HG03442 (cell line): ENCODE measurements at regions not wholly inside any gene's neighbourhood (a gene's known extent, or its start where the extent isn't known, plus 50 kb on each side); places are given as distances from the start of the nearest gene placed in this dataset.

Experiments
- ATAC-seq: cut with Tn5 transposase; IDR thresholded peaks from one replicate; pipeline ENCODE4 v1.9.1; 2021; ENCODE audit warnings: mild to moderate bottlenecking, moderate library complexity; ENCODE audit not compliant: unreplicated experiment

DNA sequence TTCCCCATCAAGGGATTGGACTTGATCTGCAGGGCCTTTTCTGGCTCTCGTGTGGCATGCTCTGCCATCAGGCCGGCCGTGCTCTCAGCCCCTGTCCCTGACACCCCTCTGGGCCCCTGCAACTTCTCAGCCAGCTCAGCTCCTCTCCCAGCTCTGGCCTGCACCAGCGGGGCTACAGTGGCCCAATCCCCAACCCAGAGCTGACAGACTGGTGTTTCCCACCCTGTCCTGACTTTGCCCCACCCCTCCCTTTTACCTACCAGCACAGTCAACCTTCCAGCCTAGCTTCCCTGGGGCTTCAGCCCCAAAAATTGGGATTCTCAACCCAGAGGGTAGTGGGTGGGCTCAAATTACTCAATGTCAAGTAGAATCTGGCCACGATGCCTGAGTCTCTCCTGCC lies 149.3 kb downstream of the SYF2 start:
- no peak for ATAC-seq

DNA sequence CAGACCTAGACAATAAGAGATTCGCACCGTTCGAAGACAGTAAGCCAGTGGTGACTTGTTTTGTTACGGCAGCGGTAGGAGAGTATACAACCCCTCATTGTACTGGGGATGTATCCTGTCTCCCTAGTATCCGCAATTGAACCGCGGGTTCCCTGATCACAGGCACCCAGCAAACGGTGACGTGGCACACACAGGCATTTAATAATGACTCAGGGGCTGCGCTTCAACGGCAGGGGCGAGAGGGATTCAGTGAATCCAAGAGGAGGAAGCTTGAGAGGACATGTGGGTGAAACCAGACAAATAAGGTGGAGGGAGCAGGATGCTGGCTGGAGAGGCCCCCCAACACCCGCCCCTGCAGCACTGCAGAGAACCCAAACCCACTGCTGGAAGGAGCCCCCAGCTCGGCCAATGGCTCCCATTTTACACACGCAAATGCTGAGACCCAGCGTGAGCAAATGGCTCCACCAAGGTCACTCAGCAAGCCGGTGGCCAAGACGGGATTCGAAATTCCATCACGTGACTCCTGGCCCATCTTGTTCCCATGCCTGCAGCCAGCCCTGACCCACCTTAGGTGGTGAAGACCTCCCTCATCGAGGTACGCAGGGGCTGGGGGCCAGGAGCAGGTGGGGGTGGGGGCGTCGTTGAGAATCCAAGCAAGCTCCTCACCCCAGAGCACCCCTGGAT lies 149.9 kb downstream of the SYF2 start:
- no peak for ATAC-seq

DNA sequence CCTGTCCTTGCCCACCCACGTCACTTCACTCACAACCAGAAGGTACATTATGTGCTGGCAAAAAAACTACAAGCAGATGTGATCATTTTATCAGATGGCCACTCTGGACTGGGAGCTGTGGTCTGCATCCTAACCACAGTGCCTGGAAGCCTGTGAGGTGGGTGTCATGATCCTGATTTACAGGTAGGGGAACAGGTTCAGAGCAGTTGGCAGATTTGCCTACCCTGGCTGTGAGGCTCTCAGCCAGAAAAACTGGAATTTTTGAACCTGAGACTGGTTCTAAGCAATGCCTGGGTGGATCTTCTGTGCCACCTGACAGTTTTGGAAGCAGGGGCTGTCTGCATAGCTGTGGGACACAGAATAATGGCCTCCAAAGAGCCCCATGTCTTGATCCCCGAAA lies 150.8 kb downstream of the SYF2 start:
- no peak for ATAC-seq

DNA sequence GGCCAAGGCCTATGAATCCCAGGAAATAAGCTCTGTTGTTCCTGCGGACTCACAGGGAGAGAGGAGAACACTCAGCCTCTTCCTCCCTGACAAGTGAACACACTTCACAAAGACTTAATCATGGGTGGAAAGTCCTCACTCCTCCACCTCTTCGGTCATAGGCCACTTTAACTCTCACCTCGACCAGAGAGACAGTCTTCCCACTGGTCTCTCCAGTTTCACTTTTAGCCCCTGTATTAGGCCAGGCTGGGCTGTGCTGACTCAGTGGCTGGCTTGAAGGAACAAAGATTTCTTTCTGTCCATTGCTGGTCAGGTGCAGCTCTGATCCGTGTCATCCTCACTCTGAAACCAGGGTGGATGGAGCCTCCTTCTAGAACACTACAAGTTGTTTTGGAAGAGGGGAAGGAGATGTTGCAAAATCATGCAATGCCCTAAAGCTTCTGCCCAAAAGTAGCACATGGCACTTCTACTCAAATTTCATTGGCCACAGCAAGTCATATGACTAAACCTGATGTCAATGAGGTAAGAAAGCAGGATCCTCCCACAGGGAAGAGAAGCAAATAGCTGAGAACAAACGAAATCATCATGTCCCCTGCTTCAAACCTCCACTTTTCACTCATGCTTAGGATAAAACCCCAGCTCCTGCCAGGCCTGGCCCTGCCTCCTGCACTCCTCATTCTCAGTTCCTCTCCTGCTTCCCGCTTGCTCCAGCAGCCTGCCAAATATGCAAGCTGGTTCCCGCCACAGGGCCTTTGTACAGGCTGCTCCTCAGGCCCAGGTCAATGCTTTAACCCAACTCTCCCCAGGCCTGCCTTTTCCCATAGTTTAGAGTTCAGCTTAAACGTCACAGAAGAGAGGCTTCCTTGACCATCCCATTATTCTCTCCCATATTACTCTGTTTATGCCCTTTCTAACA lies 150.5 kb upstream of the RUNX3 start:
- no peak for ATAC-seq

DNA sequence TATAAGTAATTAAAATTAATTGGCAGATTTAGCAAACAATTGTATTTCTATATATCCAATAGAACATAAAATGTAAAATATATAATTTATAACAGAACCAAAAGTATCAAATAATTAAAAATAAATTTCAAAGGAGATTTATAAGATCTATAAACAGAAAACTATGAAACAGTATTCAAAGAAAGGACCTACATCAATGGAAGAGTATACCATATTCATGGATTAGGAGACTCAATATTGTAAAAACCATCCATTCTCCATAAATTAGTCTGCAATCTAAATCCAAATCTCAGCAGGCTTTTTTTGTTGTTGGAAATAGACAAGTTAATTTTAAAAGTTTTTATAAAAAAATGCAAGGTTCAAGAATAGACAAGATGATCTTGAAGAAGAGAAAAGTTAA lies 149.0 kb upstream of the RUNX3 start:
- no peak for ATAC-seq

DNA sequence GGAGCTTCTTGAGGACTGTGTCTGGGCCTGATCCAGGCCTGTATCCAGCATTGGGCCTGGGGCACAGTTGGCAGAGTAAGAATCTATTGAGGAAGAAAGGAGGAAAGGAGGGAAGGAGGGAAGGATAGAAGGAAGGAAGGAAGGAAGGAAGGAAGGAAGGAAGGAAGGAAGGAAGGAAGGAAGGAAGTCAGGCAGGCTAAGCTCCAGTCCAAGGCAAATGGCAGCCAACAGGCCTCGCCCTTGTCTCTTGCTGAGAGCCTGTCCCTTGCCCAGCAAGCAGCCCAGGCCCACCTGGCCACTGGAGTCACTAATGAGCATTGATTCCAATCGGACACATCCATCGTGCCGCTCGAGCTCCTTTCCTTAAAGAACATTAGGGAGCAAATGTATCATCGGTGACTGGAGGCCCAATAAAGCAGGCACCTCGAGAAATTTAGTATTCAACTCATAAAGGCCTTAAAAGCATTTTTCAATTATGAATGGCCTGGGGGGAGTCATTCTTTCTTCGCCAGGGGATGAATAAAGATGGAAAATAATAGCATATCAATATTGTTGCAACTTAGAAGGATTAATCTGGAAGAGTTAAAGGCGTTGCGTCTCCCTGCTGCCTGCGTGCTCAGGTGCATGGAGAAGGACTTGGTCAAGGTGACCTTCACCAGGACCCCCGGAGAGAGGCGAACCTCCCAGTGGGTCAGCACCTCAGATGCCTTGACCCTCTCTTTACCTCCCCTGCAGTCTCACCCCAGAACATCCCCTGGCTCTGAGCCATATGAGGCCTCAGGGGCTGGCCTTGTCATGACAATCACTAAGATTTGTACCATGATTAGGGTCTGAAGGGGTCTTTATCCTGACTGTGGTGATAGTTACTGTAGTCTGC lies 144.5 kb upstream of the RUNX3 start:
- ATAC-seq: no peak

DNA sequence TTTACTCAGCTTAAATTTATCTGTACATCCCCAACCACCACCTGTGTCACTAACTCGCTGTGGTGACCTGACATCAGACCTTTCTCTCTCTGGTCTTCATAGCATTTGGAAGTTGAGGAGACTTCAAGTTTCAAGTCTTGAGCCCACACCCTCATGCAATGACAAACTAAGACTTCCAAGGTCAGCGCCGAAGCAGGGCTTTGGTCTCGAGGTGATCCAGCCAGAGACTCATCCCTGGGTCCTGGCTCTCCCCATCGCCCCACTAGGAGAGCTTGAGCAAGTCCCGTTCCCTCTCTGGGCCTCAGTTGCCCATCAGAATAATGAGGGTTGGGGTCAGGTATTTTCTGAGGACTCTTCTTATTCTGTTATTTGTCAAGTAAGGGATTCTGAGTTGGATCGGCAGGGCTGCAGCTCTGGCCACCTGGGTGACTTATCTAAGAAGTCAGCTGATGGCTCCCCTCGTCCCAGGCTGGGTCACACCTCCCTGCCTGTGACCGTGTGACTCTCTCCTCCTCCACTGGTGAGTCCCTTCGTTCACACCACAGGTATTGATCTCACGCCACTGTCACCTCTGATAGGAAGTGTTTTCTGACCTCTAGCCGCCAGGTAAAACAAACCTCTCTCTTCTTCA lies 143.7 kb upstream of the RUNX3 start:
- no peak for ATAC-seq

DNA sequence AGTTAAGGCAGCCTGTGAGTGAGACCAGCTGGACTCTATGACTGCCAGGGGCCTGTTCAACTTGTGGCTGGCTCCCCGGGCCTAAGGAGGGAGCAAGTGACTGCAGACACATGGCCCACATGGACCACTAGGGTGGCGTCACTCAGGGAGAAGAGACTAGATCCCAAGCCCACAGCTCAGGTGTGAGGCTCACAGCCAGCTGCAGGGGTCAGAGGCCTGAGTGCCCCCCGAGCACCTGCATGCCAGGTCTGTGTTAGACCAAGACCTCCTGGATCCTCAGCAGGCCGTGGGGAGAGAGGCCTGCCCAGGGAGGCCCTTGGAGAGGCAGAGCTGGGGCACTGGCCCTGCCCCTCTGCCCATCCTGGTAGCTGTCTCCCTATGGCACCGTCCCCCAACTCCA lies 142.4 kb upstream of the RUNX3 start:
- ATAC-seq: no peak

DNA sequence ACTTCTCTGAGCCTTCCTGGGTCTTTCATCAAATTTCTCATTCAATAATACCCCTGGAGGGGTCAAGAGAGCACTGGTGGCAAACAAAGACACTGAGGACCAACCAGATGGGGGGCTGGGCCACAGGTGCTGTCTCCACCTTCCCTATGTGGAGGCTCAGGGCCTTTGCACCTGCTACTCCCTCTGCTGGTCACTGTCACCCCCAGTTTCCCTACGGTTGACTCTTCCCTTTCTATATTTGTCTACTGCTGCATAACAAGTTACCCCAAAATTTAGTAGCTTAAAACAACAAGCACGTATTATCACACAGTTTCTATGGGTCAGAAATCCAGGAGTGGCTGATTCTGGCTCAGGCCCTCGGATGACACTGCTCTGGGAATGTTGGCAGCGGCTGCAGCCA lies 138.8 kb upstream of the RUNX3 start:
- no peak for ATAC-seq

DNA sequence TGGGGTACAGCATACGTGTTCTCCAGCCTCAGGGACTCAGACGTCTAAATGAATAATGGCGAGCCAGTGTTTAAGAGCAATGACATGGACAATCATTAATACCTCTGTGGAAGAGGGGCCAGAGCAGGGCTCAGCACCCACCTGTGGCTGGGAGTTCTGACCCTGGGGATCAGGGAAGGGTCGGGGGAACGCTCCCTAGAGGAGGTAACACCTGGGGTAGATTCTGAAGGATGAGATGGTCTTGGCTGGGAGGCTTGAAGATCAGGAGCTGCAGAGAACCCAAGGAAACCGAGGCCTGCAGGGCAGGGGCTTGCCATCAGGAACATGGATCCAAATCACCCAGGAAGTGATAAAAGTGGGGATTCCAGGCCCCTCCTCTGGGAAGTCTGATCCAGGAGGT lies 138.2 kb upstream of the RUNX3 start:
- no peak for ATAC-seq

DNA sequence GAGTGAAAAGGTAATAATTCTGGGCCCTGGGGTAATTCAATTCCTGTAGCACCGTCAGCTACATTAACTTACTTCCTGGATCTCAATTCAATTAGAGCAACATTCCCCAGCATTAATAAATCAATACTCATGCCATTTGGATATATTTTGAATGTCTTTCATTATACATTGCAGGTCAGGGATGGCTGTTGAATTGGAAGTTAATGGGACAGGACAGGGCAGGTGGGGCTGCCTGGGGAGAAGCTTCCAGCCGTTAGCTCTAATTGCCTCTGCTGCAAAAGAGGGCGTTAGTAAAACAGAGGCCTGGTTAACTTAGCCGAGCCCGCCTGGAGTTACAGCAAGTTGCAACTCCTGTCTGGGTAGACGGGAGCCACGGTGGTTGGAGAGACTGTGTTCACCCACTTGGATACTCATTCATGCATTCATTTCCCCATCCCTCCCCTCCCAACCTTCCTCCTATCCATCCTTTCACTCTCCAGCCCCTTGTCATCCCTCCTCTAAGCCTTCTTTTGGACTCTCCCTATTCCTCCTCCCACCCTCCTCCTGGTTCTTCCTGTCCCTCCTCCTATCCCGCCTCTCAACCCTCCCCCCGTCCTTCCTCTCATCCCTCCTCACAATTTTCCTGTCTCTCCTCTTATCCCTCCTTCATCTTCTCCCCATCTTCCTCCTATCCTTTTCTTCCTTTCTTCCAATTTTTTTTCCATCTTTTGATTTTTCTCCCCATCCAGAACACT lies 137.6 kb upstream of the RUNX3 start:
- ATAC-seq: no peak

DNA sequence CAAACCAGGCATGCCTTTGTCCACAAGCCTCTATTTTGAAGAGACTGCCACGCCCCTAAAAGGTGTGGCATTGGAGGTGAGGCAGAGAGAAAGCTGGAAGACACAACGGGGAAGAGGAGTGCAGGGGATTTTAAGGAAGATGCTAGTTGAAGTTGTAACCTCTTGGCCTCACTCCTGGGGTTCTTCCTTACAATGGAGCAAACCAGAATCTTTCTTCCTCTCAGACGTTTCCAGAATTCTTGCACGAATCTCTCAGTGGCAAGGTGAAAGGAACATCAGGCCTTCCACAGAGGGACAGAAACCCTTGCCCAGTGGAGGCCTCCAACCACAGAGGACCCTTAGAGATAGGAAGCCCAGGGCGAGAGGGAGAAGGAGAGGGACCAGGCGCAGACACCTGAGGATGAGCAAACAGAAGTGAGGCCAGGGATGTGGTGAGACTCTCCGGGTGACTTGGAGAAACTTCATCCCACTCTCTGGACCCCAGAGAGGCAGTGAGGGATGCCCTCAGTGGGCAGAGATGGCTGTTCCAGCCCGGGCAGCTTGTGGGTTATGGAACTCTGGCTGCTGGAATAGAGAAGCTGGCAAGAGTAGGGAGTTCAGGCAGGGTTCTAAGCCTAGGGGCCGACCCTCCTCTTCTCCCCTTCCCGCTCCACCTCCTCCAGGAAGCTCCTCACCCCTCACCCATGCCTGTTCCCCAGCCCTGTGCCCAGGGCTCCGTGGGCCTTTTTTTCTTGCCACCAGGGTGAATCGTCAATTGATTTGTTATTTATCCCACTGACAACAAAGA lies 136.8 kb upstream of the RUNX3 start:
- ATAC-seq: no peak

DNA sequence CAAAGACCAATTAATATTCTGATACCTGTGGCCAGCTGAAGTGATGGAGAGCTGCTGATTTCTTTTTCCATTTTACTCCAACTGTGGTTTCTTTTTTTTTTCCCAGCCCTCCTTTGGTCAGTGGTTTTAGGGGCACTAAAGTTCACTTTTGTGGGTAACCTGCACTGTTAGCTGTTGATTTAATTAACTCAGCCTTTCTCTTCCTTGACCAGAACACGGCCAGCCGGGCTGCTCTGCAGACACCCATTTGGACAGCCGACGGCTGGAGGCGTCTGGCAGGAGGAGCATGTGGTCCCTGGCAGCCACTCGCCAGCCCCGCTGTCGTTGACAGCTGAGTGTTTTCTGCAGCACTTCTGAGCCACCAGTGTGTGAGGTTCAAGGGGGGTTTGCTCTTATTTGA lies 136.2 kb upstream of the RUNX3 start:
- ATAC-seq: no peak

DNA sequence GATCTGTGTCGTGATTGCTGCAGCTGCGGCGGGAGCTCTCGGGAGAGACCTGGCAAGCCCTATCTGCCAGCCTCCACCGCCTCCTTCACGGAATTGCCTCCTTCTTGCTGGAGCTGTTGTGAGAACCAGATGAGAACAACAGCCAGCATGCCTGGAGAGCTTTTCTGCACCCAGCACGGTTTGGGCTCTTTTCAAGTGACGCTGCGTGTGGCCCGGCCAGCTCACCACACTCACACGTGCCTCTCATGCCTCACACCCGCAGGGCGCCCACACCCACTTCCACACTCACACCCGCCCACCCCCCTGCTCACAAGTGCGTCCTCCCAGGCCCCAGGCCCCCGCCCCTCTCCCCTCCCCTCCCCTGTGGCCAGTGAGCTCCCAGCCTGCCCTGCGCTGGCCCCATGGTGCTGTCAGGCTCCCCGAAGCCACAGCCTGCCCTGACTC lies 135.7 kb upstream of the RUNX3 start:
- ATAC-seq: no peak

DNA sequence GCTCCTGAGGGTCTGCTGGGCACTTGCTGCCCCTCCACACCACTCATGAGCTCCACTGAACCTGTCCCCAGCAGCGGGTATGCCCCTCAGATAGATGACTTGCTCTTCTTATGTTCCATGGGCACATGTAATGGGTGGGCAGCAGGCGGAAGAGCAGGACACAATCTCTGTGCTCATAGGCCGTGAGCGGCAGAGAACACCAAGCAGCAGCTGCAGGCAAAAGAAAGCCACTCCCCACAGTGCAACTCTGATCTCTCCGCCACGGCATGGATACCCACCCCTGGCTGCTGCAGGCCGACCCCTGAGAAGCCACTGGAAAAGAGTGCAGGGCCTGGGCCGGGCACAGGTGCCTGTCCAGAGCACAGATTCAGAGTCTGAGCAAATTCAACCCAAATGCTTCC lies 135.2 kb upstream of the RUNX3 start:
- ATAC-seq: no peak

DNA sequence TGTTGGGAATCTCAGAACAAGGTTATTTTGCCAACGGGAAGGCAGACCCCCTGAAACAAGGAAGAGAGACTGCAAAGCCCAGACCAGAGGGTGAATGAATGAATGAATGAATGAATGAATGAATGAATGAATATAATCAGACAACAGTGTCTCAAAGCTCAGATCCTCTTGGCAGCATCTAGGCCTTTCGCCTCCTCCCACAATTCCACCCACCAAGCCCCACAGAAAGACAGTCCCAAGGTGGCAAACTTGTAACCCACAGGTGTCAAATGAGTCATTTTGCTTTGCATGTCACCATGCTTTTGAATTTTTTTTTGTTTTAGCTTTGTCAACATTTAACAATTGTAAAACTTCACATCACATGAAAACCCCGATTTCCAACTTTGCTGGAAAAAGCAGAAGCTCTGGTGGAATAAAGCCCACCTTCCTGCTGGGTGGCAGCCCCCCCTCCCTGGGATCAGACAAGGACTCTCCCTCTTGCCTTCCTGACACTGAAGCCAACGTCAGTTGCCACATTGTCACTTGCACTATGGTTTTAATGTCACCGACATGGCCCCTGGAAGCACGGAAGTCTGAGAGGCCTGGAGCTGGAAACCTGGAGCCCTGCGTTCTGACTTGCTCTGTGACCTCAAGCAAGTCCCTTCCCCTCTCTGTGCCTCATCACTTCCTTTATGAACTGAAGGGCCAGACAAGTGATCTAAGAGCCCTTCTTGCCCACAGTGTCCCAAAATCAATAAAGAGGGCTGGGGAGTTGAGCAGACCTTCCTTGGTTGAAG lies 134.6 kb upstream of the RUNX3 start:
- ATAC-seq: no peak

DNA sequence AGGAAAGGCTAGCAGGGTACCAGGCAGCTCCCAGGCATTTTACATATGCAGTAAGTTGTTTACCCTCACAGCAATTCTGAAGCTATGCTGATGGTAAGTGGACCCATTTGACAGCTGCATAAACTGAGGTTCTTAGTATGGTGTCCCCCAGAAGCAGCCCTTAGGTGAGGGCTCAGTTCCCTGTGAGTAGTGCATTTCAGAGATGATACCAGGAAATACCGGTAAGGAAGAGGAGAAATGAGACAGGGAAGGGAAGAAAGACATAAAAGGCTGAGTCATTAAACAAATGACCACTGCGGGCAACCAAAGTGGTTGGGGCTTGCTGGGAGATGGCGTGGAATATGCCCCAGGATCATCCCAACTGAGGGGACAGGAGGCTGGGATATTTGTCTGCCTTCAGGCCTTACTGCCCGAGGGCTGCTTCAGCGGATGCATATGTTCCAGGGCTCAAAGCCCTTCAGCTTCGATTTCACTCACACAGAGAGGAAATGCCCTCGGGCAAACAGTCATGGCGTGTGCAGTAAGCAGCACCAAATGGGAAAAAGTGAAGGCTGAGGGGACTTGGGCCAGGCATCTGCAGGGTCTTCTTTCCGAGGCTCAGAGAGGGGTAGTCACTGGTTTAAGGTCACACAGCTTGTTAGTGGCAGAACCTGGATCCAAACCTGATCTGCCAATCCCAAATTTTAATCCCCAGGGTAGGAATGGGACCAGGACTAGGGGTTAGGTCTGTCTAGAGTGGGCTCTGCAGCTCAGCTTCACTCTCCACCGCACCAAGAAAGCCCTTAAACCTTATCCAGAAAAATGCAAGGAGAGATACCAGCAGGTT lies 133.7 kb upstream of the RUNX3 start:
- no peak for ATAC-seq
